OCI-LY1 (cell line): ENCODE measurements at regions not wholly inside any gene's neighbourhood (a gene's known extent, or its start where the extent isn't known, plus 50 kb on each side); places are given as distances from the start of the nearest gene placed in this dataset.

ENCODE experiments used
- CTCF ChIP-seq: fragments of 200-600 bp; sonication (generic), shearing (Covaris generic); IDR thresholded peaks from 2 replicates; pipeline ENCODE4 v1.5.1; 2017; ENCODE audit warnings: mild to moderate bottlenecking, antibody characterized with exemption, low read length, moderate library complexity, mixed read lengths
- EZH2 ChIP-seq: fragments of 200-600 bp; sonication (generic), shearing (Covaris generic); IDR thresholded peaks from 2 replicates; pipeline ENCODE4 v1.8.0; 2017; ENCODE audit warnings: borderline replicate concordance, mixed run types, mild to moderate bottlenecking, antibody characterized with exemption, low read length, moderate library complexity, mixed read lengths

GRCh38 chr14:36227344-36227743 lies 50.8 kb upstream of the PTCSC3 start:
- TF ChIP-seq CTCF = no peak
- TF ChIP-seq EZH2 = no peak
